Epithelial cell of proximal tubule (primary cell): ENCODE measurements at regions not wholly inside any gene's neighbourhood (a gene's known extent, or its start where the extent isn't known, plus 50 kb on each side); places are given as distances from the start of the nearest gene placed in this dataset.

Experiments used
- DNase-seq: peaks from one replicate; pipeline ENCODE4 v3.0.0-alpha.2; 2011; ENCODE audit warnings: low read depth
- H3K4me3 ChIP-seq: 2 replicates; pipeline ENCODE4 v1.5.1; 2011; ENCODE audit warnings: low read depth, mild to moderate bottlenecking, low read length
- CTCF ChIP-seq: conservative IDR thresholded peaks from 2 replicates; pipeline ENCODE4 v1.5.1; 2012; ENCODE audit warnings: low read depth, mild to moderate bottlenecking, low read length

- no peak overlapping the region for H3K4me3 ChIP-seq
- no peak for DNase-seq
- TF ChIP-seq CTCF: no peak
Measured at GRCh38 chr10:5268743-5269142, 72.1 kb downstream of the AKR1C4 start.

- DNase-seq: no peak
- no peak for TF ChIP-seq CTCF
- no peak overlapping the region for H3K4me3 ChIP-seq
Measured at GRCh38 chr10:5269791-5270190, 73.2 kb downstream of the AKR1C4 start.

- TF ChIP-seq CTCF: no peak
- no peak overlapping the region for H3K4me3 ChIP-seq
- DNase-seq: no peak
Measured at GRCh38 chr10:5271526-5271925, 74.9 kb downstream of the AKR1C4 start.

- no peak for DNase-seq
- H3K4me3 ChIP-seq: no peak overlapping the region
- TF ChIP-seq CTCF: no peak
Measured at GRCh38 chr10:5272065-5272803, 75.6 kb downstream of the AKR1C4 start.

- TF ChIP-seq CTCF: no peak
- no peak for DNase-seq
Measured at GRCh38 chr10:5274795-5275194, 78.2 kb downstream of the AKR1C4 start.

GRCh38 chr10:5281356-5281755 is 83.4 kb upstream of the UCN3 start:
- TF ChIP-seq CTCF: no peak
- DNase-seq: no peak
- H3K4me3 ChIP-seq: no peak overlapping the region

More at GRCh38 chr10:5274795-5275194, 78.2 kb downstream of the AKR1C4 start:
- no peak overlapping the region for H3K4me3 ChIP-seq

GRCh38 chr10:5282137-5282536 is 82.6 kb upstream of the UCN3 start:
- no peak overlapping the region for H3K4me3 ChIP-seq
- no peak for DNase-seq
- no peak for TF ChIP-seq CTCF
